ENCODE measurements at regions not wholly inside any gene's neighbourhood (a gene's known extent, or its start where the extent isn't known, plus 50 kb on each side); places are given as distances from the start of the nearest gene placed in this dataset.

DNA sequence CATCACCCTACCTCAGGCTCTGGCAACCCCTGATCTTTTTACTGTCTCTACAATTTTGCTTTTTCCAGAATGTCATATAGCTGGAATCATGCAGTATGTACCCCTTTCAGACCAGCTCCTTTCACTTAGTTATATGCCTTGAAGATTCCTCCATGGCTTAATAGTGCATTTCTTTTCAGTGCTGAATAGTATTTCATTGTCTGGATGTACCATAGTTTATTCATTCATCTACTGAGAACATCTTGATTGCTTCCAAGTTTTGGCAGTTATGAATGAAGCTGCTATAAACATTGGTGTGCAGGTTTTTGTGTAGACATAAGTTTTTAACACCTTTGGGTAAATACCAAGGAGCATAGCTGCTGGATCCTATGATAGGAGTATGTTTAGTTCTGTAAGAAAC, 50.8 kb upstream of the ANP32A start:
- no peaks in the 10 kb centered on the region for H3K36me3 ChIP-seq (ENCODE audit: insufficient read depth)
- H3K4me3 ChIP-seq (ENCODE audit: low read depth, low read length), result no peak overlapping the region
- no peak for DNase-seq (ENCODE audit: extremely low spot score)

GRCh38 chr15:68874788-68875187, 54.1 kb upstream of the ANP32A start:
- no peaks in the 10 kb centered on the region for H3K36me3 ChIP-seq (ENCODE audit: insufficient read depth)
- no peak overlapping the region for H3K27ac ChIP-seq (ENCODE audit: low read depth)
- 94% methylated on average over 7 of the region's 7 CpGs for WGBS
- no peak for DNase-seq (ENCODE audit: extremely low spot score)
- no peak overlapping the region for H3K4me3 ChIP-seq (ENCODE audit: low read depth, low read length)
- no peaks in the 10 kb centered on the region for H3K4me1 ChIP-seq (ENCODE audit: insufficient read depth)

More for the DNA sequence above, 50.8 kb upstream of the ANP32A start:
- Histone ChIP-seq H3K27ac (ENCODE audit: low read depth) (no peak overlapping the region), H3K4me1 (ENCODE audit: insufficient read depth) (no peaks in the 10 kb centered on the region)

DNA sequence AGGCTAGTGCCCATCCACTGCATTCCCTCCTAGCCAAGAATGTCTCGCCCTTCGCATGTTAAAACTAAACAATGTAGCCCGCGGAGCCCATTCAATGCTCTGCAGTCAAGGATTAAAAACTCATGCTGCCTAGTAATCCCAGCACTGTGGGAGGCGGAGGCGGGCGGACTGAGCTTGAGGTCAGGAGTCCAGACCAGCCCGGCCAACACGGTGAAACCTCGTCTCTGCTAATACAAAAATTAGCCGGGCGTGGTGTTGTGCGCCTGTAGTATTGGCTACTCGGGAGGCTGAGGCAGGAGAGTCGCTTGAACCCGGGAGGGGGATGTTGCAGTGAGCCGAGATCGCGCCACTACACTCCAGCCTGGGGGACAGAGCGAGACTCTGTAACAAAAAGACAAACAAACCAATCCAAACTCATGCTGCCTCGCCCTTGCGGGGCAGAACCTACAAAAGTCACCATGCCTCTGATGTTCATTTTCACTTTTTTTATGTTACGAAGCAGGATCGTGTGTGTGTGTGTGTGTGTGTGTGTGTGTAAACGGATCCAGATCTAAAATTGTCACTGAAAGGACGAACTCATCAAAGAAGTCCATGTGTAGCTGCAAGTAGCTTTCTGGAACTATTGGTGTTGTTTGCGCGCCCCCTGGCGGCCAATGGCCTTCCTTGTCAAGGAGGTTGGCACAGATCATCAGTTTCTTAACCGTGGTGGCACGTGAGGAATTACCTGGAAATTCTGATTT, 54.8 kb upstream of the SPESP1 start:
- H3K36me3 ChIP-seq (ENCODE audit: insufficient read depth), result no peaks in the 10 kb centered on the region
- DNase-seq (ENCODE audit: extremely low spot score), result peak; percentile 81
- H3K4me3 ChIP-seq (ENCODE audit: low read depth, low read length), result peak overlapping the region; percentile 18
- no peak overlapping the region for H3K27ac ChIP-seq (ENCODE audit: low read depth)
- H3K4me1 ChIP-seq (ENCODE audit: insufficient read depth), result no peaks in the 10 kb centered on the region
- WGBS, result 10% methylated on average over 31 of the region's 31 CpGs

DNA sequence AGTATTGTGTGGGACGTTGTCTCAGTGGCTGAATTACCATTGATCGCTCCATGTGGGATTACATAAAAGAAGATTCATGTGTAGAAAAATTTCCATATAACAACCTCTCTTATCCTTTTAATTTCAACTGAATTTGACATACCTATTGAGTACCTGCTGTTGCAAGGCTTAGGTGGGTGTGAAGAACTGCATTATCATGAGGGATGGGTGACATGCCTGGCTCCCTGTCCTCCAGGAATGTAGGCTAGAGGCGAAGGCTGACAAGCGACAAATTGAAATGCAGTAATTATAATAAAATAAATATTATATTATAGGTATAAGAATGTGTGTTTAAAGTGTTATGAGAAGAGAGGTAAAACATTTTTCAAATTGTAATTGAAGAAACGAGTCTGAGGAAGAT, 52.7 kb upstream of the SPESP1 start:
- Histone ChIP-seq H3K4me1 (ENCODE audit: insufficient read depth) (no peaks in the 10 kb centered on the region), H3K36me3 (ENCODE audit: insufficient read depth) (no peaks in the 10 kb centered on the region), H3K4me3 (ENCODE audit: low read depth, low read length) (no peak overlapping the region), H3K27ac (ENCODE audit: low read depth) (no peak overlapping the region)
- 87% methylated on average over 5 of the region's 5 CpGs for WGBS
- no peak for DNase-seq (ENCODE audit: extremely low spot score)

DNA sequence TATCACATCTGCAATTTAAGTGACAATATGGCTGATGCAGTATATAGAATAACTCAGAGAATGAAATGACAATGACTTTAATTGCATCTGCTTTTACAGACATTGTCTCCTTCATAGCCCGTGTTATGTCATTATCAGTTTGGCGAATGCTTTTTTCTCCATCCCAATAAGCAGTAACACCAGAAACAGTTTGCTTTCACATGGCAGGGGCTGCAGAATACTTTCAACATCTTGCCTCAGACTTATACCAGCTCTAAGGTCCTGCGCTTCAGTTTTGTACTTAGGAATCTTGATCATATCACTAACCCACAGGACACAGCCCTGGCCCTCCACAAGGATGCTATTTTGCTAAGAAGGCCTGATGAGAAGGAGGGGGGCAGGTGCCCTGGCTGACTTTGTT, 49.9 kb upstream of the SPESP1 start:
- no peak for DNase-seq (ENCODE audit: extremely low spot score)
- H3K4me1 ChIP-seq (ENCODE audit: insufficient read depth), result no peaks in the 10 kb centered on the region
- WGBS, result 96% methylated on average over 3 of the region's 3 CpGs

More for the DNA sequence above, 49.9 kb upstream of the SPESP1 start:
- Histone ChIP-seq H3K36me3 (ENCODE audit: insufficient read depth) (no peaks in the 10 kb centered on the region), H3K4me3 (ENCODE audit: low read depth, low read length) (no peak overlapping the region), H3K27ac (ENCODE audit: low read depth) (no peak overlapping the region)

Data from urinary bladder (tissue), 3 donors.